Panc1 (cell line): ENCODE measurements at regions not wholly inside any gene's neighbourhood (a gene's known extent, or its start where the extent isn't known, plus 50 kb on each side); places are given as distances from the start of the nearest gene placed in this dataset.

Experiments
- ATAC-seq: fragments of 200-7000 bp; cut with Tn5 transposase; 2 replicates; pipeline ENCODE4 v1.9.1; 2020; ENCODE audit warnings: mild to moderate bottlenecking, moderate library complexity
- BruUV-seq: library from RNA; stranded (reverse); fragments of 400-500 nt; replicated peaks from 2 replicates; lab custom pipeline; 2021; lab: Mats Ljungman, UMichigan
- CTCF ChIA-PET: fragments of 300-600 bp; sonication (Branson Sonifier 250); formaldehyde crosslinking; loops from one replicate; lab custom pipeline; 2022; ENCODE audit warnings: antibody characterized with exemption; lab: Charles Lee
- POLR2A ChIA-PET: fragments of 300-600 bp; sonication (Branson Sonifier 250); formaldehyde crosslinking; loops from one replicate; lab custom pipeline; 2022; ENCODE audit warnings: antibody characterized with exemption; lab: Charles Lee
- DNase-seq: peaks from one replicate; pipeline ENCODE4 v3.0.0-alpha.2; 2010; ENCODE audit warnings: low read depth, low spot score
- H3K27ac ChIP-seq: 2 replicates; pipeline ENCODE4 v1.5.1; 2011; ENCODE audit warnings: mild to moderate bottlenecking, low read length, inconsistent platforms
- H3K27me3 ChIP-seq: fragments of 200-500 bp; sonication (Bioruptor generic); 2 replicates; pipeline ENCODE4 v1.6.0; 2014; ENCODE audit warnings: low read length, inconsistent platforms; ENCODE audit not compliant: control insufficient read depth, insufficient read depth
- H3K36me3 ChIP-seq: fragments of 200-500 bp; sonication (Bioruptor generic); 2 replicates; pipeline ENCODE4 v1.5.1; 2014; ENCODE audit warnings: inconsistent platforms, mild to moderate bottlenecking, low read length, moderate library complexity; ENCODE audit not compliant: control insufficient read depth, insufficient read depth
- H3K4me1 ChIP-seq: 2 replicates; pipeline ENCODE4 v1.5.1; 2011; ENCODE audit warnings: inconsistent platforms, mild to moderate bottlenecking, low read length, moderate library complexity; ENCODE audit not compliant: control insufficient read depth, insufficient read depth
- H3K4me3 ChIP-seq, 2 experiments: 2 replicates each; pipeline ENCODE4 v1.5.1; 2011 to 2012; ENCODE audit warnings: low read depth in 2 of 2, low read length in 2 of 2, mild to moderate bottlenecking in 2 of 2, inconsistent platforms in 1 of 2, moderate library complexity in 1 of 2
- H3K9me3 ChIP-seq: fragments of 200-500 bp; sonication (Bioruptor generic); 2 replicates; pipeline ENCODE4 v1.5.1; 2014; ENCODE audit warnings: low read depth, mild to moderate bottlenecking, inconsistent platforms, low read length, moderate library complexity; ENCODE audit not compliant: control insufficient read depth, insufficient read depth
- CTCF ChIP-seq: fragments of 450-650 bp; IDR thresholded peaks from 2 replicates; pipeline ENCODE4 v1.5.1; 2017; ENCODE audit warnings: mild to moderate bottlenecking
- POLR2AphosphoS5 ChIP-seq: IDR thresholded peaks from 2 replicates; pipeline ENCODE4 v1.6.1; 2012; ENCODE audit warnings: mild to moderate bottlenecking, low read depth, low read length, moderate library complexity
- REST ChIP-seq, 2 experiments: IDR thresholded peaks; 2 replicates each; pipeline ENCODE4 v1.6.1; 2011 to 2012; ENCODE audit warnings: low read depth in 2 of 2, control low read depth in 1 of 2, low read length in 1 of 2, mild to moderate bottlenecking in 1 of 2, moderate library complexity in 1 of 2; ENCODE audit not compliant: insufficient read depth in 1 of 2
- SIN3A ChIP-seq: IDR thresholded peaks from 2 replicates; pipeline ENCODE4 v1.6.1; 2012; ENCODE audit warnings: low read depth, mild to moderate bottlenecking, low read length, moderate library complexity, borderline replicate concordance; ENCODE audit not compliant: insufficient read depth
- TCF7L2 ChIP-seq: IDR thresholded peaks from 2 replicates; pipeline ENCODE4 v1.6.1; 2011; ENCODE audit warnings: mild to moderate bottlenecking, low read depth, low read length, inconsistent platforms
- in situ Hi-C: cut with HindIII; loops from 2 replicates; pipeline ENCODE4 v1.10.0; 2016; ENCODE audit warnings: low sequenced_read_pairs, low pct_unique_long_range_greater_than_20kb
- intact Hi-C: fragments of 100-400 bp; cut with micrococcal nuclease; formaldehyde crosslinking; loops from one replicate; pipeline ENCODE4 v1.10.0; 2022; ENCODE audit not compliant: unreplicated experiment

GRCh38 chr10:10785627-10786026 lies 232.0 kb upstream of the CELF2 start:
- in situ Hi-C loops = no loop called here
- ATAC-seq = no peak
- no peaks in the 10 kb centered on the region for H3K9me3 ChIP-seq
- H3K27ac ChIP-seq = no peak overlapping the region
- no peaks in the 10 kb centered on the region for H3K36me3 ChIP-seq
- BruUV-seq = no TSS peak
- ChIA-PET CTCF (no interaction called here), POLR2A (no interaction called here)
- no peaks in the 10 kb centered on the region for H3K27me3 ChIP-seq
- intact Hi-C loops = no loop called here
- H3K4me1 ChIP-seq = no peaks in the 10 kb centered on the region
- H3K4me3 ChIP-seq = no peak overlapping the region
- no peak for DNase-seq
- TF ChIP-seq POLR2AphosphoS5 = no peak
- TF ChIP-seq SIN3A = no peak
- no peak for TF ChIP-seq CTCF
- no peak for TF ChIP-seq TCF7L2
- no peak for TF ChIP-seq REST (IDR thresholded peaks at IDR 0.05; ENCODE audit: insufficient read depth in 1 of 2, low read depth in 2 of 2, low read length in 1 of 2)

GRCh38 chr10:10786109-10787090 lies 231.3 kb upstream of the CELF2 start:
- POLR2A ChIA-PET = no interaction called here
- in situ Hi-C loops = no loop called here
- no peaks in the 10 kb centered on the region for H3K27me3 ChIP-seq
- no peaks in the 10 kb centered on the region for H3K9me3 ChIP-seq
- CTCF ChIA-PET = no interaction called here
- H3K27ac ChIP-seq = no peak overlapping the region
- ATAC-seq (no peak), DNase-seq (no peak)
- no TSS peak for BruUV-seq
- no peaks in the 10 kb centered on the region for H3K36me3 ChIP-seq
- H3K4me1 ChIP-seq = no peaks in the 10 kb centered on the region
- TF ChIP-seq TCF7L2 = no peak
- no peak for TF ChIP-seq SIN3A
- H3K4me3 ChIP-seq = no peak overlapping the region
- intact Hi-C loops = no loop called here

GRCh38 chr10:10787586-10787985 lies 230.1 kb upstream of the CELF2 start:
- DNase-seq = no peak
- in situ Hi-C loops (no loop called here), intact Hi-C loops (no loop called here)
- H3K36me3 ChIP-seq = no peaks in the 10 kb centered on the region
- no peaks in the 10 kb centered on the region for H3K4me1 ChIP-seq
- no peak overlapping the region for H3K27ac ChIP-seq
- no peaks in the 10 kb centered on the region for H3K9me3 ChIP-seq
- H3K27me3 ChIP-seq = no peaks in the 10 kb centered on the region
- no peak for TF ChIP-seq REST (IDR thresholded peaks at IDR 0.05; ENCODE audit: insufficient read depth in 1 of 2, low read depth in 2 of 2, low read length in 1 of 2)
- TF ChIP-seq SIN3A = no peak
- TF ChIP-seq CTCF = no peak
- TF ChIP-seq POLR2AphosphoS5 = no peak
- TF ChIP-seq TCF7L2 = no peak
- BruUV-seq = no TSS peak
- no peak for ATAC-seq
- no peak overlapping the region for H3K4me3 ChIP-seq
- CTCF ChIA-PET = no interaction called here
- POLR2A ChIA-PET = no interaction called here
